Fibroblast of skin of scalp (primary cell): ENCODE measurements at regions not wholly inside any gene's neighbourhood (a gene's known extent, or its start where the extent isn't known, plus 50 kb on each side); places are given as distances from the start of the nearest gene placed in this dataset.

ENCODE experiments used
- DNase-seq: peaks from one replicate; pipeline ENCODE4 v3.0.0-alpha.2; 2013

DNA sequence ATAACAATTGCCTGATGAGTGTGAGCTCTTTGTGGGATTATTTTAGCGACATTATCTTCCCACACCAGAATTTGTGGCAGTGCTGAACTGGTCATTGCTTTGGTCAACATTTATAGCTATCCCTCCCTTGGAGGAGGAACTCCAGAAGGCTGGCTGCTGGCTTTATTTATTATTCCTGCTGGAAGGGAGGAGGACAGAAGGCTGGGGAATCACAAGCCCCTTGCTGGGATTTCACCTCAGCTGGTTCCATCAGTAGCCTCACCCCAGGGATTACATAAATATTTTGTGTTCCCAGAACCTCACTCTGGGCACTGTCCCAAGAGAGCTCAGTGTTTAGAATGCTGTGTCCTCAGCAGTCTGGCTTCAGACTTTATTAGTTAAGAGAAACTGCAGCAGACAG lies 102.8 kb upstream of the C1orf21 start:
- DNase-seq = peak; percentile 86

DNA sequence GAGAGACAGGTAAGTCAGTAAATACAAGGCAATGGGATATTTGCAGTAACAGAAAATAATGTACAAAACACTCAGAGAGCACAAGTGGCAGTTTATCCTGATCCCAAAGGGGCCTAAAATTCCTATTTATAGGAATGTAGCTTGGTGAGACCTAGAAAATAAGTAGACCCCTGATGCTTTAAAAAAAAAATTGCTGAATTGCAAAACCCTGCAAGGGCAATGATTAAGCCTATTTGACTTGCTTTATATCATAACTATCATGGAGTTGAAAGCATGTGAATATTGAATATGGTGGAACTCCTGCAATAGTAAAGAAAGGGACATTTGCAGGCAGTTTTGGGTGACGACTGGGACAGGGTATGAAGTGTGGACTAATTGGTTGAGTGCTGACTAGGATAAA lies 101.9 kb upstream of the C1orf21 start:
- DNase-seq = no peak

DNA sequence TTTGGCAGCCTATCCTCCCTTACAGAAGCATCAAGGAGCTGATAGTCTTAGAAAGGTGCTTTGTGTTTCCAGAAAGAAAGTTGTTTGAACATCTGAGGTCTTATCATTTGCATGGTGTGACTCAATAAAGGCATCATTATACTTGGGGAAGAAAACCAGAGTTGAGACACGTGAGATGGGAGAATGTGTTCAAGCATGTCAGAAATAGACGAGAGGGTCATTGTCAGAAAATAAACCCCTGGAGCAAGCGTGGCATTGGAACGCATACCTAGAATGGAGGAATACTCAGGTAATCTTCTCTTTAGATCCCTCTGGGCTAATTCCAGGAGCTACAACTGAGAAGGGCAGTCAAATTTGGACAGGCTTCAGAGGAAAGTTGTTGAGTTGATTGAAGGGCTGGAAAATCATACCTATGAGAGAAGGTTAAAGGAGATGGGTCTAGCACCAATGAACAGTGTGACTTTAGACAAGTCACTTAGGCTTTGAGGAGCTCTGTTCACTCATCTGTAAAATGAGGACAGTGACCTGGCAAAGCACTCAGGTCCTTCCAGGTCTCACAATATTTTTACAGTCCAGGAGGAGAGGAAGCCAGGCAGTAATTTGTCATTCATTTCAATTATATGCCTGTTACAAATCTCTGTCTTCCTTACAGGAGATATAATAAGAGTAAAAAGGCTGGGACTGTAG lies 101.3 kb upstream of the C1orf21 start:
- no peak for DNase-seq

DNA sequence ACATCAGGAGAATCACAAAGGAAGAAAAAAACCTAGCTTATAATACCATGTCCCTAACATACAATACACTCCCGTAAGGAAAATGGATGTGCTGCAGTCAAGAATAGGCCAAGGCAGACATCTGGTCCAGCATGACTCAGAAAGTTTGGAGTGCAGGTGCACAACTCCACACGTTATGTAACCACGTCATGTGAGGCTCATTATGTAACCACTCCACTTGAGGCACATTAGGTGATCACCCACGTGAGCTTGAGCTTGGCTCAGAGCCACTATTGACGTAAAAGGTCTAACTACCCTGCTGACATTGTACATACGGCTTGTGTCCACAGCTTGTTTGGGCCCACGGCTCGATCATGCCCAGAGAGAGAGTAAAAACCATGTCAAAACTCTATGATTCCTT lies 99.8 kb upstream of the C1orf21 start:
- no peak for DNase-seq

DNA sequence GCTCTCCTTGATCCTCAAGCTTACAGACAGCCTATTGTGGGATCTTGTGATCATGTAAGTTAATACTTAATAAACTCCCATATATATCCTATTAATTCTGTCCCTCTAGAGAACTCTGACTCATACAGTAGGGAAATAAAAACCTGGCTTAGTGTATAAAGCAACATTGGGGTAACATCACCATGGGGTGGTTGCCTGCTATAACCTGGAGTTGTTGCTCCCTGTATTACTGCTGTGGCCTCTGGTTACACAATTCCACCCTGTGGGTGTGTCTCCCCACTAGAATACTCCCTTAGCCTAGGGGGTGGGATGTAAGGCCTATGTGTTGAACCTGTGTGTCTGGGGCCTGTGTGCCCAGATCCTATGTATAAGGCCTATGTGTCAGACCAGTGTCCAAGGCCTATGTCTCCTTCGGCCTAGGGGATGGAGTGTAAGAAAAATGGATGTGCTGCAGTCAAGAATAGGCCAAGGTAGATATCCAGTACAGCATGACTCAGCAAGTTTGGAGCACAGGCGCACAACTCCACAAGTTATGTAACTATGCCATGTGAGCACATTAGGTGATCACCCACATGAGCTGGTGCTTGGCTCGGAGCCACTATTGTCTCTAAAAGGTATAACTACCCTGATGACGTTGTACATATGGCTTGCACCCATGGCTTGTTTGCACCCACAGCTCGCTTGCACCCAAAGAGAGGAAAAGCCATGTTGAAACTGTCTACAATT lies 96.8 kb upstream of the C1orf21 start:
- DNase-seq = no peak

DNA sequence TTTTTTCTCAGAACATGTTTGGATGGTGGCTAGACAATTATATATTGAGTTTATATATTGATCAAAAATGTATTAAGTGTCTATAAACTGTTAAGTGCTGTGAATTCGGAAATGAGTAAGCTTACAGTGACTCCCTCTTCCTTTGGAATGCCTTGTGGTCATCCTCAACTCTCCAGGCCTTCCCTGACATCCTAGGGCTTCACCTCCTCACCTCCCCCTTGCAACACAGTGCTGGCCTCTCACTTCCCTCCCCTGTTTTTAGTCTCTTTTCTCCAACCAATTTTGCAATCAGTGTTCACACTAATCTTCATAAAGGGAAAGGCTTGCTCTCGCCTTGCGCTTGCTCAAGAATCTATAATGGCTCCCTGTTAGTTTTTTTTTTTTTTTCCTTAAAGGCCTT lies 95.1 kb upstream of the C1orf21 start:
- DNase-seq = no peak

DNA sequence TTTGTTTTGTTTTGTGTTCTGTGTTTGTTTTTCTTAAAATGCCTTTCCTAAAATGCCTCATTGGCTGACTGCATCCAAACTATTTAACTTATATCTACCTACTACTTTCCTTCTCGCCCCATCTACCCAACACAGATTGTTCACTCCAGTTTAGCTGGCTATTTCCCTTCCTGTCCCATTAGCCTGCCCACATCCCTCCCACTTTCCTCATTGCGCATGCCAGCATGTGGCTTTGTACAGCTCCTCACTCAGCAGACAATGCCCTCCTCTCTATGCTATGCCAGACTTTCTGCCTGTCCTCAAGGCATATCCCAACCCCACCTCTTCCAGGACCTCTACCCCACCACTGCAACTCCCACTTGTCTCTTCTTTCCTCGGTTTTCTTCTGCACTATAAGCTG lies 94.7 kb upstream of the C1orf21 start:
- DNase-seq = no peak

DNA sequence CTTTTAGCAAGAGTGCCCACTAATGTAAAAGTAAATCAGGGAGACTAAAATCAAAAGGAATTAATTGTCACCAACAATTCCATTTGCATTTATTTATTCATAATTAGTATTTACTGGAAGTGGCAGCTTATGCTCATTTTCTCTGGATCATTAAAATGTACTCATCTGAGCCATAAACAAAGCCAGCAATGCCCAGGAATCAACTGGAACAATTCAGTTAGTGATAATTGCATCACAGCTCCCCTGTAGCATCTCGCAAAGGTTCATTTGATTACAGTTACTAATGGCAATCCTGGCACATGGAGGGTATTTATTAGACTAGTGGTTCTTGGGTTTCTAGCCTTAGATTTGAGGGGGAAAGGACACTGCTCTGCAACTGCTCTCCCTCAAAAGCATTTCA lies 92.7 kb upstream of the C1orf21 start:
- no peak for DNase-seq

DNA sequence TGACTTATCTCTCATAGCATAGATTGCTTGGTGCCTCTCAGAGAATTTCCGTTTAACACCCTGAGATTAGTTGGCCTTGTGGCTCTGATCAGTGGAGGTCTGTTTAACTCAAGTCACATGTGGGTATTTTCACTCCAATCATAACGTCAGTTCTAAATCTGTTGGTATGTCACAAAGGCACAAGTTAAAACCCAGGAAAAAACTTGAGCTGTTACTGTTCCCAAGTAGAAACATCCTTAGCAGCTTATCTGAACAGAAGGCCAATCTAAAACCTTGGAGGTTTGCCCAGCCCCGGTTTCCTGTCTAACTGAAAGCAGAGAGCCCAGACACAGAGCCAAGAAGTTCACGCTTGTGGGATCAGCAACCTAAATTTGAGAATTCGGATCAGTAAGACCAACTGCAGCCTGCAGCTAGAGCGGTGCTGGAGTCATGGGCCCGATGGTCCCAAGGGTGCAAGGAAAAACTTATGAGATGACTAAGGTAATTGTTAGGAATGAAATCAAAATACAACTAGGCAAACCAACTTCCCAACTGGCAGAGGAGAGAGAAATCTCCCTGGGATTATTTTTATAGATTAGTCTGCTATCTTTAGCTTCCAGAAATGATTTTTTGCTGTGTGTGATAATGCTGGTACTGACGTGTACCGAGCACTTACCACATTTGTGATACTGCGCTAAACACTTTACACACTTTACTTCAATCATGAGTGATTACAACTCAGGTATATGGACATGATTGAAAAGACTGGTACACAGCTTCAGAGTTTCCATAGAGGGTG lies 90.2 kb upstream of the C1orf21 start:
- DNase-seq = peak; percentile 98

DNA sequence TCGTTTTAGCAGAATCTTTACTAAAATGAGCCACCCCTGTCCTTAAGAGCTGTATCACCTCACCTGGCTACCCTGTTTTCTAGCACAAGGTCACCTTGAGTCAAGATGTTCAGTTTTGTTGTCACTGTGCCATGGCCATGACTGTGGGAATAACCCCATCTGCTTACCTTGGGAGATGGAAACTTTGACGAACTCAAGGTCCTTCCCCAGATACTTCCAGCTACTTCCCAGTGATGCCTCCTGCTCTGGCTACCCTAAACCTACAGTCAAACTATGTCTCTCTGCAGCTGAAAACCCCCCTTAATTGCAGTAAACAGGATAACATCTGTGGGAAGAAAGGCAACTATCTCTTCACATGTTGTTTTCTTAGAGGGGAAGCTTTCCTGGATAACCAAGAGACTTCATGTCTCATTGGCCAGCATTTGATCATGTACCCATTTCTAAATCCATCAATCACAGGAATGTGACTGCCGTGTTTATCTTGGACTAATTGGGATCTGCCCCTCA lies 89.5 kb upstream of the C1orf21 start:
- DNase-seq = no peak

DNA sequence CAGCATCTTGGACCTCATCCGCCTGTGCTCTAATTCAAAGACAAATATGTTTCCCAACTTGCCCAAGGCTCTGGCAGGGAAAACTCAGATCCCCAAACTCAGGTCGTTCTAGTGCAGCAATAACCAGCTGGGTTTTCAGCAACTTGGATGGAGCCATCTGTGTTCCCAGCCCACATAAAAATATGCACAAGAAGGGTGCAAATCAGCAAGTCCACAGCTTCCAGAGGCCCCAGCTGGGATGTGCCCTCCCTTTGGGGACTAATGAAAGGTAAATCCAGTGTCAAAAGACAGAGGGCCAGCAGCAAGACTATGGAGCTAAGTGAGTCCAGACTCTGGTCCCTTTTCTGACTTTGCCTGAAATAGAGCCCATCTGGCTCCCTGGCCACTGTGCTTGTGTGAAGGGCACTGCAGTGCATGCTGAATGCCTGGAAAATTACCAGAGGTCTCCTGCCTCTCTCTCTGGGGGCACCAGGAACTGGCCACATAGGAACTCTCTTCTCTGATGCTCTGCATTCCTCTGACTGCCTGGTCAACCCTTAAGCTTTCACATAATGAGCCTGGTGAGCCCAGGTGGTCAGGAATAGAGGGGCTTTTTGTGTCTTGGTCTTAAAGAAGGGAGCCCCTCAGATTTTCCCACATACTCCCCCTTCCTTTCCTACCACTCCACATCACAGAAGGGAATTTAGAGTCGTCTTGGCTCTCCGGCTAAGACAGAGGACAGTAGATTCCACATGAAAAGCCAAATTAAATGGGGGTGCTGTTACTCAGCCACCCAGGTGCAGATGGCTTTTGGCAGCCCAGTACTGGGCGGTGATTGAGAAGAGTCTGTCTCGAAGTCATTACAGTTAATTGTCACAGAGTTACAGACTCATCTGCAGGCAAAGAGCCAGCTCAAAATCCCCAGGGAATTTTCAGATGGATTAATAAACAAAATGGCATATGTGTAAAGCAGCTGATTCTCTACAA lies 88.1 kb upstream of the C1orf21 start:
- DNase-seq = no peak

DNA sequence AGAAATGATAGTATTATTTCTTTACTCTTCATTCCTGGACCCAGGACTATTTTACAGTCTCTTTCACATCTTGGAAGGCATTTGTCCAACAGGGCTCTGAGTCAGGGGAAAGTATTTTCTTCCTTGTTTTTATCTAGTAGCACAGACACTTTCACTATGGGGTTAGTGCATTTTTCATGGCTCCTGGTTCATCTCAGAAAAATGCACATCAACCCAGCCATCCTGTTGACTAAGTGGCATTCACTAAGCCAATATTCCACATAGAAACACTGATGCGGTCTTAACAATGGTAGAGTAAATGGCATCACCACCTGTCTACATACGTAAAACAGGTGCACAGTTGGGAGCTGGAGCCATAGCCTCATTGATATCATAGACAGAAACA lies 87.4 kb upstream of the C1orf21 start:
- DNase-seq = peak; percentile 95

DNA sequence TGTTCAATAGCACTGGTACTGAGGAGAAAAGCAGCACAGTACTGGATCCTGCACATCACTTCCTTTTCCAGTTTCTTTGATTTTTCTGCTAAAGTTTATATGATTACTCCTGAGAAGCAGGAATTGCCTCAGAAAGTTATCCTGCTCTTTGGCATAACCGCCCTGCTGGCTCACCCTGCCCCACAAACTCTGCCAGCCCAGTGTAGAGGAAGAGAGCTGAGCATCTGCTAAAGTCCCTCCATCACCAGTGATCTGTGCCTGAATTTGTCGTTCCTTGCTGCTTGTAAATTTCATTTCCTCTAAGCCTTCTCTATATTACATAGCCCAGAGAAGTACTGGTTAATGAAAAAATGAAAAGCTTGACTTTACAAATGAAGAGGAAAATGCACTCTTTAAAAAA lies 87.0 kb upstream of the C1orf21 start:
- DNase-seq = no peak

DNA sequence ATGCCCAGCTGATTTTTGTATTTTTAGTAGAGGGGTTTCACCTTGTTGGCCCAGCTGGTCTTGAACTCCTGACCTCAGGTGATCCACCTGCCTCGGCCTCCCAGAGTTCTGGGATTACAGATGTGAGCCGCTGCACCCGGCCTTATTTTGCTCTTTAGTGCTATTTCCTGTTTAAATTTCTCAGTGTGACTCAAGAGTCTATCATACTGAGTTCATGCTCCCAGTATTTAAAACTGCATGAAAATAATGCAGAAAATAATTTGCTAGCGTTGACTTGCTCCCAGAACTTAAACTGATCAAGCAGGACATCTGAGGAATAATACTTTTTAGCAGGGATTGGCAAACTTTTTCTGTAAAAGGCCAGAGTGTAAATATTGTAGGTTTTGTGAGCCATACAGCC lies 86.4 kb upstream of the C1orf21 start:
- peak; percentile 40 for DNase-seq

DNA sequence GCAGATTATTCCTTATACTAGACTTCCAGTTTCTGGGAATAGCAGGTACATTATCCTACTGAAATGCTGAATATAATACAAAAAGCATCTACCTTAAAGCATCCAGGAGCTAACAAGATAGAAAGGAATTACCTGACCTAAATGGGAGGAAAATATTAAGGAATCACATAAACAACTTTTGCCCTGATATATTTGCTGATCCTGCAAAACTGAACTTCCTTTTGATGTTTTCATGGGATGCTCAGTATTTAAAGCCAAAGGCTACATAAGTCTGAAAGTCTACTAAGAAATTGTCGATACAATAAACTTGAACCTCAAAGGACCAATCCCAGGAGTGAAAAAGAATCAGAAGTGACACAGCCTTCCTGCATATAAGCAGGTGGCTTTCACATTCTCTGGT lies 85.6 kb upstream of the C1orf21 start:
- no peak for DNase-seq

DNA sequence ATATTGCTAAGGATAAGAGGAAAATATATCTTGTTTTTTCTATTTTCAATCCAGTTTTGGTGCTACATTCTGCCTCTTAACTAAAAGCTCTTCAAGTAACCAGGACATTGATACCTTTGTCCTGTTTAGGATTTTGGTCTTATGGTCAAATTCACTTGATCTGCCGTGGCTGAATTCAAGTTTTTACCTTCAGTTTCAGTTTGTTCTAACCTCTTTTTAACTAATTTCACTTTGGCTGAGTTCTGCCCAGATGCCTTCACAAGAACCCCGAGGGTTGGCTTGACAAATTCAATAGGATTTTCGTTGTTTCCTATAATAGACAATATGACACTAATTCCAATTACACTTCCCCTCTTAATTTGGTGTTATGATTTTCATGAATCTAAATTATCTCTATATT lies 84.5 kb upstream of the C1orf21 start:
- DNase-seq = no peak

DNA sequence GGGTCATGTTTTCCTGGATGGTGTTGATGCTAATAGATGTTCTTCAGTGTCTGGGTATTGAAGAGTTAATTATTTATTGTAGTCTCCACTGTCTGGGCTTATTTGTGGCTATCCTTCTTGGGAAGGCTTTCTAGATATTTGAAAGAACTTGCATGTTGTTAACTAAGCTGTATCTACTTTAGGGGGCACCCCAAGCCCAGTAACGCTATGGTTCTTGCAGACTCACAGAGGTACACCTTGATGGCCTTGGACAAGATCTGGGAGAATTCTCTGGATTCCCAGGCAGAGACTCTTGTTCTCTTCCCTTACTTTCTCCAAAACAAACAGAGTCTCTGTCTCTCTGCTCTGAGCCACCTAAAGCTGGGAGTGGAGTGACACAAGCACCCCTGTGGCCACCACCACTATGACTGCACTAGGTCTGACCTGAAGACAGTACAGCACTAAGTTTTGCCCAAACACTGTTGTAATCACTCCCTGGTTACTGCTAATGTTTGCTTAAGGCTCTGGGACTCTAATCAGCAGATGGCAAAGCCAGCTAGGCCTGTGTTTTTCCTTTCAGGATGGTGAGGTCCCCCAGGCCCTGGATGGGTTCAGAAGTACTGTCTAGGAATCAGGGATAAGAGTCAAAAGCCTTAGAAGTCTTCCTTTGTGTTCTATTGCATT lies 76.5 kb upstream of the C1orf21 start:
- DNase-seq = no peak

DNA sequence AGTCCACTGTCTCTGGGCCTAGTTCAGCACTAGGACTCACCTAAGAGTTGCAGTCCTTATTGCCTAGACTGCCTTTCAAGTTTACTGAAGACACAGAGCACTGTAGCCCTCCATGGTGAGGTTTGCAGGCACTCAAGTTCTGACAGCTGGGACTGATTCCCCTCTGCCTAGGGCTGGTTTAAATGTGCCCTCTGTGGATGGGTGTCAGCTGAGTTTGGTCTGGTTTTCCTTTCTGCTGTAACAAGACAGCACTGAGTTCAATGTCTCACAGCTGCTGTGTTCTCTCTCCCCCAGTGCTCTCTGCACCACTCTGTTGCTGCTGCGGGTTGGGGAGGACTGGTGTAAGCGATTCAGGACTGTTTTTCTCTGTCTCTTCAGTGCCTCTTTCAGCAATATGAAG lies 75.2 kb upstream of the C1orf21 start:
- DNase-seq = no peak

DNA sequence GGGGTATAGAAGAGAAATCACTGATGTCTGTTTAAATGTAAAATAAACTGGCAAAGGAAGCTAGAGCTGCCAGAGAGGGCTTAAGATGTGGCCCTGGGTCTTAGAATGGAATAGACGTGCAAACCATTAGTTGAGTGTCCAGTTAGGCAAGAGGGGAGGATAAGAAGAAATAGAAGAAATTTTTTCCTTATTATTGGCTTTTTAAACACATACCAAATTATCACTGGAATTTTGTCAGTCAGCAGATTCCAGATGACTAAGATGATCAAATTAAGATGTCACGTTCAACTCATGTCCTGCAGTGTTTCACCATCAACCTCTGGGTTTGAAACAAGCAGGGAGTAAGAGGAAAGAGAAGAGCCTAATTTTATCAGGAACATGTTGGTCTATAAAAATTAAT lies 71.6 kb upstream of the C1orf21 start:
- DNase-seq = peak; percentile 90

DNA sequence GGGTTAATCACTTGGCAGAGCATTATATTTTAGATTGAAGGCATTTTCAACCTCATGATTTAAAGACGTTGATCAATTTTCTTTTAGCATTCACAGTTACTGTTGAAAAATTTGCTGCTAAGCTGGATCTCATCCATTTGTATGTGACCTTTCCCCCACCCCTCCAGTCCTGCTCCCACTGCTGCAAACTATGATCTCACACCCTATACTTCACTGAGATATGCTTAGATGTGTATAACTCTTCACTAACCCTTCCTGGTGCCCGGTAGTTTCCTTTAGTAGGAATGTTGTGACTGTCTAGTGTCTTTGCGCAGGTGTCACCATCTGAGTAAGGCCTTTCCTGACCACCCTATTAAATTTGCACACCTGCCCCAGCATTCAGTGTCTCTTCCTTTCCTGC lies 67.0 kb upstream of the C1orf21 start:
- DNase-seq = no peak

DNA sequence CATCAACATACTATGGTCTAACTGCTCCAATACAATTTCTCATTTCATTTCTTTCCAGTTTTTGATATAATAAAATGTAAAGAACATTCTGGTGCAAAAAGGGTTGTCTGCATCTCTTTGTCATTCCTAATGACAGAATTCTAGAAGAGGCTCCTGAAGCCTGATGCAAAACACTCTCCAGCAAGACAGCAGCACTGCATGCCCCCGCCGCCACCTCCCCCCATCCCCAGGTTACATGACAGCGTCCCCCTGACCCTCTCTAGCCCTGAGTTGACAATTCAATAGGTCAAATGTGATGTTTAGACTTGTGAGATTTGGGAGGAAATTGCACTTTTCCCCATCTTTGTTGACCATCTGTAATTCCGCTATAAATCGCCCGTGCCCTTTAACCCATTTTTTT lies 64.6 kb upstream of the C1orf21 start:
- no peak for DNase-seq

DNA sequence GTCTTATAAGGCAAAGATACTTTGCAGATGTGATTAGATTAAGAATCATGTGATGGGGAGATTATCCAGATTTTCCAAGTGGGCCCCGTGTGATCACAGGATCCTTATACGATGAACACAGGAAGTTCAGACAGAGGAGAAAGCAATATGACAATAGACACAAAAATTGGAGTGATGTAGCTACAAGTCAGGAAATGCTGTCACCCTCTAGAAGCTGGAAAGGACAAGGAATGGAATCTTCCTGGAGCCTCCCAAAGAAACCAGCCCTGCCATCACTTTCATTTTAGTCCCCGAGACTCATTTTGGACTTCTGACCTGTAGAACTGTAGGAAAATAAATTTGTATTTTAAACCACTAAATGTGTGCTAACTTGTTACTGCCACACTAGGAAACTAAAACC lies 61.9 kb upstream of the C1orf21 start:
- DNase-seq = no peak
